GM12878 (cell line): ENCODE measurements at regions not wholly inside any gene's neighbourhood (a gene's known extent, or its start where the extent isn't known, plus 50 kb on each side); places are given as distances from the start of the nearest gene placed in this dataset.

Experiments
- ATAC-seq: fragments of 200-7000 bp; cut with Tn5 transposase; 3 replicates; pipeline ENCODE4 v1.9.1; 2020; ENCODE audit warnings: mild to moderate bottlenecking, moderate library complexity
- BruUV-seq: library from RNA; stranded (reverse); fragments of 400-500 nt; replicated peaks from 2 replicates; lab custom pipeline; 2021; lab: Mats Ljungman, UMichigan
- CTCF ChIA-PET: fragments of 300-600 bp; sonication (Branson Sonifier 250); formaldehyde crosslinking; extraction: SDS; loops from one replicate; lab custom pipeline; 2021; ENCODE audit warnings: inconsistent platforms; lab: Yijun Ruan, JAX
- POLR2A ChIA-PET: fragments of 350-600 bp; formaldehyde crosslinking; extraction: SDS; loops from one replicate; lab custom pipeline; 2021; ENCODE audit warnings: inconsistent platforms; lab: Charles Lee
- RAD21 ChIA-PET: fragments of 300-600 bp; sonication (Branson Sonifier 250); formaldehyde crosslinking; loops from one replicate; lab custom pipeline; 2023; ENCODE audit warnings: antibody characterized with exemption; ENCODE audit not compliant: unreplicated experiment; lab: Charles Lee
- SMC1A ChIA-PET: fragments of 300-600 bp; sonication (Branson Sonifier 250); formaldehyde crosslinking; loops from one replicate; lab custom pipeline; 2023; ENCODE audit not compliant: unreplicated experiment, uncharacterized antibody; lab: Charles Lee
- DNase-seq: peaks from one replicate; pipeline ENCODE4 v3.0.0-alpha.2; 2011; ENCODE audit warnings: low read depth, low spot score
- FAIRE-seq: peaks from 3 replicates; lab custom pipeline; 2011; peaks lifted over from hg19 to GRCh38; lab: Jason Lieb, UNC
- H2AFZ ChIP-seq: 2 replicates; pipeline ENCODE4 v1.6.0; 2011; ENCODE audit warnings: low read depth, low read length, control low read depth; ENCODE audit not compliant: control insufficient read depth
- H3K27ac ChIP-seq: 2 replicates; pipeline ENCODE4 v1.5.1; 2011; ENCODE audit warnings: control low read depth; ENCODE audit not compliant: control insufficient read depth, insufficient read depth
- H3K27me3 ChIP-seq, 2 experiments: replicated peaks in 1 of 2; 2 replicates each; pipeline versions ENCODE4 v1.6.0 to v1.6.1; 2011; ENCODE audit warnings: low read length in 1 of 2; ENCODE audit not compliant: control insufficient read depth in 2 of 2, insufficient read depth in 2 of 2
- H3K36me3 ChIP-seq, 2 experiments: 2 replicates each; pipeline ENCODE4 v1.5.1; 2011; ENCODE audit warnings: low read length in 1 of 2; ENCODE audit not compliant: control insufficient read depth in 2 of 2, insufficient read depth in 2 of 2
- H3K4me1 ChIP-seq: 2 replicates; pipeline ENCODE4 v1.6.1; 2011; ENCODE audit warnings: mild to moderate bottlenecking, low read length, moderate library complexity, mixed read lengths; ENCODE audit not compliant: control insufficient read depth, insufficient read depth
- H3K4me2 ChIP-seq: 2 replicates; pipeline ENCODE4 v1.6.0; 2011; ENCODE audit warnings: control low read depth; ENCODE audit not compliant: control insufficient read depth, insufficient read depth
- H3K4me3 ChIP-seq: fragments of 200-600 bp; sonication (generic); 2 replicates; pipeline ENCODE4 v1.5.1; 2016
- H3K79me2 ChIP-seq: 2 replicates; pipeline ENCODE4 v1.6.0; 2011; ENCODE audit warnings: low read length; ENCODE audit not compliant: control insufficient read depth, insufficient read depth
- H3K9ac ChIP-seq: 2 replicates; pipeline ENCODE4 v1.8.0; 2011; ENCODE audit warnings: low read length, control low read depth, mixed read lengths; ENCODE audit not compliant: control insufficient read depth, insufficient read depth
- H3K9me3 ChIP-seq: replicated peaks from 3 replicates; pipeline ENCODE4 v1.5.1; 2011; ENCODE audit warnings: mild to moderate bottlenecking, low read length; ENCODE audit not compliant: control insufficient read depth, insufficient read depth
- H4K20me1 ChIP-seq: 2 replicates; pipeline ENCODE4 v1.6.0; 2011; ENCODE audit not compliant: control insufficient read depth, insufficient read depth
- CHD2 ChIP-seq: IDR thresholded peaks from 2 replicates; pipeline ENCODE4 v1.6.1; 2011; ENCODE audit warnings: low read depth, low read length, improper control_type of control experiment, borderline replicate concordance
- CHD4 ChIP-seq: fragments of 200-600 bp; sonication (generic); IDR thresholded peaks from 2 replicates; pipeline ENCODE4 v1.6.1; 2016; ENCODE audit warnings: mild to moderate bottlenecking
- CUX1 ChIP-seq: IDR thresholded peaks from 2 replicates; pipeline ENCODE4 v1.6.1; 2012; ENCODE audit warnings: improper control_type of control experiment, low read depth, low read length; ENCODE audit not compliant: insufficient replicate concordance
- E2F8 ChIP-seq: fragments of 450-650 bp; IDR thresholded peaks from 2 replicates; pipeline ENCODE4 v1.6.1; 2018; ENCODE audit warnings: mild to moderate bottlenecking, low read depth, moderate library complexity; ENCODE audit not compliant: partially characterized antibody
- GATAD2B ChIP-seq: fragments of 450-650 bp; conservative IDR thresholded peaks from 2 replicates; pipeline ENCODE4 v1.6.1; 2017; ENCODE audit warnings: low read depth, mild to moderate bottlenecking, moderate library complexity
- HDAC2 ChIP-seq: fragments of 200-600 bp; sonication (generic); IDR thresholded peaks from 2 replicates; pipeline ENCODE4 v1.6.1; 2017
- IRF3 ChIP-seq: fragments of 450-650 bp; IDR thresholded peaks from 2 replicates; pipeline ENCODE4 v1.6.1; 2014; ENCODE audit warnings: mild to moderate bottlenecking
- JUNB ChIP-seq: IDR thresholded peaks from 2 replicates; pipeline ENCODE4 v1.6.1; 2016; ENCODE audit warnings: antibody characterized with exemption, mild to moderate bottlenecking
- JUND ChIP-seq: IDR thresholded peaks from 2 replicates; pipeline ENCODE4 v1.6.1; 2012; ENCODE audit warnings: low read depth, mild to moderate bottlenecking, low read length, improper control_type of control experiment, moderate library complexity
- MXI1 ChIP-seq: fragments of 150-350 bp; IDR thresholded peaks from 2 replicates; pipeline ENCODE4 v1.6.1; 2011; ENCODE audit warnings: low read depth, mild to moderate bottlenecking, inconsistent platforms, low read length, improper control_type of control experiment
- NBN ChIP-seq: fragments of 450-650 bp; IDR thresholded peaks from 2 replicates; pipeline ENCODE4 v1.6.1; 2016
- SKIL ChIP-seq: fragments of 450-650 bp; IDR thresholded peaks from 2 replicates; pipeline ENCODE4 v1.6.1; 2017; ENCODE audit warnings: mild to moderate bottlenecking, low read depth, inconsistent platforms; ENCODE audit not compliant: poor library complexity, severe bottlenecking
- SMAD5 ChIP-seq: IDR thresholded peaks from 2 replicates; pipeline ENCODE4 v1.6.1; 2016; ENCODE audit warnings: antibody characterized with exemption, low read depth
- TARDBP ChIP-seq: IDR thresholded peaks from 2 replicates; pipeline ENCODE4 v1.6.1; 2016; ENCODE audit warnings: borderline replicate concordance
- TCF7 ChIP-seq: IDR thresholded peaks from 2 replicates; pipeline ENCODE4 v1.6.1; 2014; ENCODE audit warnings: antibody characterized with exemption, borderline replicate concordance
- WRNIP1 ChIP-seq: IDR thresholded peaks from 2 replicates; pipeline ENCODE4 v1.6.1; 2011; ENCODE audit warnings: low read depth, low read length, improper control_type of control experiment, borderline replicate concordance
- in situ Hi-C: fragments of 300-500 bp; cut with MboI; formaldehyde crosslinking; loops from 9 replicates; pipeline ENCODE4 v1.14.3; 2018; ENCODE audit warnings: mixed read lengths
- intact Hi-C: fragments of 100-400 bp; cut with micrococcal nuclease; formaldehyde crosslinking; loops from one replicate; pipeline ENCODE4 v1.14.2; 2022; ENCODE audit not compliant: unreplicated experiment

DNA sequence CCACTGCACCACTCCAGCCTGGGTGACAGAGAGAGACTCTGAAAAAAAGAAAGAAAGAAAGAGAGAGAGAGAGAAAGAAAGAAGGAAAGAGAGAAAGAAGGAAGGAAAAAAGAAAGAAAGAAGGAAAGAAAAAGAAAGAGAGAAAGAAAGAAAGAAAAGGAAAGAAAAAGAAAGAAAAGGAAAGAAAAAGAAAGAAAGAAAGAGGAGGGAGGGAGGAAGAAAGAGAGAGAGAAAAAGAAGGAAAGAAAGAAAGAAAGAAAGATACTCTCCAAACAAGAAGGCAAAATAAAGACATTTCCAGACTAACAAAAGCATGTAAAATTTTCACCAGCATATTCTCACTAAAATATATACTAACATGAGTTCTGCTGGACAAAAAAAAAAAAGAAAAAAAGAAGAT, 228.7 kb downstream of the DPH6 start:
- SMC1A ChIA-PET, result interaction anchor here (0.6 kb wide), 1 partner anchor 432 kb away, joined by 3 read pairs; no protein-coding TSS in a partner anchor
- ATAC-seq, result no peak
- H3K36me3 ChIP-seq, result no peaks in the 10 kb centered on the region
- H3K9ac ChIP-seq, result no peak overlapping the region
- no peaks in the 10 kb centered on the region for H4K20me1 ChIP-seq
- no peak overlapping the region for H2AFZ ChIP-seq
- no peaks in the 10 kb centered on the region for H3K27me3 ChIP-seq
- H3K9me3 ChIP-seq, result no peaks in the 10 kb centered on the region
- H3K4me3 ChIP-seq, result no peak overlapping the region
- no peak overlapping the region for H3K4me2 ChIP-seq
- no peaks in the 10 kb centered on the region for H3K4me1 ChIP-seq
- intact Hi-C loops, result no loop called here
- BruUV-seq, result no TSS peak
- no peaks in the 10 kb centered on the region for H3K79me2 ChIP-seq
- RAD21 ChIA-PET, result no interaction called here
- no peak for FAIRE-seq
- no peak overlapping the region for H3K27ac ChIP-seq
- CTCF ChIA-PET, result no interaction called here
- POLR2A ChIA-PET, result interaction anchor here (0.8 kb wide), 1 partner anchor 146 kb away, joined by 4 read pairs; no protein-coding TSS in a partner anchor
- DNase-seq, result no peak
- in situ Hi-C loops, result no loop called here
- TF ChIP-seq GATAD2B (no peak), HDAC2 (no peak), SMAD5 (no peak), WRNIP1 (no peak), CHD2 (no peak), IRF3 (no peak), E2F8 (no peak), SKIL (no peak), CUX1 (no peak), JUND (no peak), TCF7 (no peak), JUNB (no peak), CHD4 (no peak), NBN (no peak), MXI1 (no peak), TARDBP (no peak)
